ENCODE measurements at regions not wholly inside any gene's neighbourhood (a gene's known extent, or its start where the extent isn't known, plus 50 kb on each side); places are given as distances from the start of the nearest gene placed in this dataset.

- no peaks in the 10 kb centered on the region for H3K36me3 ChIP-seq (ENCODE audit: control insufficient read depth, insufficient read depth, low read length)
- H3K4me3 ChIP-seq (ENCODE audit: low read depth, low read length): no peak overlapping the region
- H3K27me3 ChIP-seq (ENCODE audit: control insufficient read depth, insufficient read depth, low read length): no peaks in the 10 kb centered on the region
- no peaks in the 10 kb centered on the region for H3K4me1 ChIP-seq (ENCODE audit: control insufficient read depth, insufficient read depth, low read length)
- H3K9me3 ChIP-seq (ENCODE audit: control insufficient read depth, insufficient read depth, low read length): no peaks in the 10 kb centered on the region
- no peak for DNase-seq (ENCODE audit: low read depth in 4 of 6, low spot score in 6 of 6)
- no peak overlapping the region for H3K27ac ChIP-seq (ENCODE audit: low read depth, low read length)
- WGBS (ENCODE audit: insufficient coverage): 86% methylated on average over 1 of the region's 3 CpGs
These were observed 53.2 kb upstream of the UBE2E3 start for GRCh38 chr2:180927030-180927686.

GRCh38 chr2:180925700-180926099 is 54.7 kb upstream of the UBE2E3 start:
- H3K27me3 ChIP-seq (ENCODE audit: control insufficient read depth, insufficient read depth, low read length): no peaks in the 10 kb centered on the region
- WGBS (ENCODE audit: insufficient coverage): 78% methylated on average over 1 of the region's 2 CpGs
- no peaks in the 10 kb centered on the region for H3K4me1 ChIP-seq (ENCODE audit: control insufficient read depth, insufficient read depth, low read length)
- no peak overlapping the region for H3K4me3 ChIP-seq (ENCODE audit: low read depth, low read length)
- no peaks in the 10 kb centered on the region for H3K9me3 ChIP-seq (ENCODE audit: control insufficient read depth, insufficient read depth, low read length)
- no peak for DNase-seq (ENCODE audit: low read depth in 4 of 6, low spot score in 6 of 6)
- no peak overlapping the region for H3K27ac ChIP-seq (ENCODE audit: low read depth, low read length)
- no peaks in the 10 kb centered on the region for H3K36me3 ChIP-seq (ENCODE audit: control insufficient read depth, insufficient read depth, low read length)

- WGBS (ENCODE audit: insufficient coverage): no CpG with 5 or more reads among the region's 2 CpGs
- Histone ChIP-seq H3K4me1 (ENCODE audit: control insufficient read depth, insufficient read depth, low read length) (no peaks in the 10 kb centered on the region), H3K27ac (ENCODE audit: low read depth, low read length) (no peak overlapping the region), H3K4me3 (ENCODE audit: low read depth, low read length) (no peak overlapping the region), H3K36me3 (ENCODE audit: control insufficient read depth, insufficient read depth, low read length) (no peaks in the 10 kb centered on the region), H3K9me3 (ENCODE audit: control insufficient read depth, insufficient read depth, low read length) (no peaks in the 10 kb centered on the region), H3K27me3 (ENCODE audit: control insufficient read depth, insufficient read depth, low read length) (no peaks in the 10 kb centered on the region)
- no peak for DNase-seq (ENCODE audit: low read depth in 4 of 6, low spot score in 6 of 6)
These were observed 56.3 kb upstream of the UBE2E3 start for GRCh38 chr2:180924063-180924462.

- WGBS (ENCODE audit: insufficient coverage): 80% methylated on average over 2 of the region's 9 CpGs
- Histone ChIP-seq H3K27ac (ENCODE audit: low read depth, low read length) (no peak overlapping the region), H3K36me3 (ENCODE audit: control insufficient read depth, insufficient read depth, low read length) (no peaks in the 10 kb centered on the region), H3K4me1 (ENCODE audit: control insufficient read depth, insufficient read depth, low read length) (no peaks in the 10 kb centered on the region), H3K27me3 (ENCODE audit: control insufficient read depth, insufficient read depth, low read length) (no peaks in the 10 kb centered on the region), H3K9me3 (ENCODE audit: control insufficient read depth, insufficient read depth, low read length) (no peaks in the 10 kb centered on the region), H3K4me3 (ENCODE audit: low read depth, low read length) (no peak overlapping the region)
- no peak for DNase-seq (ENCODE audit: low read depth in 4 of 6, low spot score in 6 of 6)
These were observed 69.4 kb upstream of the UBE2E3 start for GRCh38 chr2:180910831-180911665.

GRCh38 chr2:180907731-180908130 is 72.7 kb upstream of the UBE2E3 start:
- Histone ChIP-seq H3K4me3 (ENCODE audit: low read depth, low read length) (no peak overlapping the region), H3K27me3 (ENCODE audit: control insufficient read depth, insufficient read depth, low read length) (no peaks in the 10 kb centered on the region), H3K36me3 (ENCODE audit: control insufficient read depth, insufficient read depth, low read length) (no peaks in the 10 kb centered on the region), H3K4me1 (ENCODE audit: control insufficient read depth, insufficient read depth, low read length) (no peaks in the 10 kb centered on the region), H3K9me3 (ENCODE audit: control insufficient read depth, insufficient read depth, low read length) (no peaks in the 10 kb centered on the region), H3K27ac (ENCODE audit: low read depth, low read length) (no peak overlapping the region)
- no CpG with 5 or more reads among the region's 1 CpG for WGBS (ENCODE audit: insufficient coverage)
- DNase-seq (ENCODE audit: low read depth in 4 of 6, low spot score in 6 of 6): no peak

GRCh38 chr2:180905461-180905860 is 74.9 kb upstream of the UBE2E3 start:
- H3K27me3 ChIP-seq (ENCODE audit: control insufficient read depth, insufficient read depth, low read length): no peaks in the 10 kb centered on the region
- no peaks in the 10 kb centered on the region for H3K4me1 ChIP-seq (ENCODE audit: control insufficient read depth, insufficient read depth, low read length)
- no peak overlapping the region for H3K4me3 ChIP-seq (ENCODE audit: low read depth, low read length)
- H3K27ac ChIP-seq (ENCODE audit: low read depth, low read length): no peak overlapping the region
- no peak for DNase-seq (ENCODE audit: low read depth in 4 of 6, low spot score in 6 of 6)
- no peaks in the 10 kb centered on the region for H3K9me3 ChIP-seq (ENCODE audit: control insufficient read depth, insufficient read depth, low read length)
- H3K36me3 ChIP-seq (ENCODE audit: control insufficient read depth, insufficient read depth, low read length): no peaks in the 10 kb centered on the region

GRCh38 chr2:180905002-180905401 is 75.4 kb upstream of the UBE2E3 start:
- H3K4me1 ChIP-seq (ENCODE audit: control insufficient read depth, insufficient read depth, low read length): no peaks in the 10 kb centered on the region
- WGBS (ENCODE audit: insufficient coverage): 33% methylated on average over 1 of the region's 4 CpGs
- peak in 1 of 6 donors; percentile 12 for DNase-seq (ENCODE audit: low read depth in 4 of 6, low spot score in 6 of 6)
- H3K4me3 ChIP-seq (ENCODE audit: low read depth, low read length): no peak overlapping the region
- H3K36me3 ChIP-seq (ENCODE audit: control insufficient read depth, insufficient read depth, low read length): no peaks in the 10 kb centered on the region
- H3K27me3 ChIP-seq (ENCODE audit: control insufficient read depth, insufficient read depth, low read length): no peaks in the 10 kb centered on the region
- no peaks in the 10 kb centered on the region for H3K9me3 ChIP-seq (ENCODE audit: control insufficient read depth, insufficient read depth, low read length)
- H3K27ac ChIP-seq (ENCODE audit: low read depth, low read length): no peak overlapping the region

GRCh38 chr2:180901331-180901730 is 79.1 kb upstream of the UBE2E3 start:
- no peaks in the 10 kb centered on the region for H3K9me3 ChIP-seq (ENCODE audit: control insufficient read depth, insufficient read depth, low read length)
- no peaks in the 10 kb centered on the region for H3K27me3 ChIP-seq (ENCODE audit: control insufficient read depth, insufficient read depth, low read length)
- H3K27ac ChIP-seq (ENCODE audit: low read depth, low read length): no peak overlapping the region
- WGBS (ENCODE audit: insufficient coverage): 87% methylated on average over 3 of the region's 4 CpGs
- H3K4me1 ChIP-seq (ENCODE audit: control insufficient read depth, insufficient read depth, low read length): no peaks in the 10 kb centered on the region
- H3K4me3 ChIP-seq (ENCODE audit: low read depth, low read length): no peak overlapping the region
- DNase-seq (ENCODE audit: low read depth in 4 of 6, low spot score in 6 of 6): no peak
- no peaks in the 10 kb centered on the region for H3K36me3 ChIP-seq (ENCODE audit: control insufficient read depth, insufficient read depth, low read length)

- H3K4me1 ChIP-seq (ENCODE audit: control insufficient read depth, insufficient read depth, low read length): no peaks in the 10 kb centered on the region
- DNase-seq (ENCODE audit: low read depth in 4 of 6, low spot score in 6 of 6): no peak
- no peaks in the 10 kb centered on the region for H3K36me3 ChIP-seq (ENCODE audit: control insufficient read depth, insufficient read depth, low read length)
- H3K27ac ChIP-seq (ENCODE audit: low read depth, low read length): no peak overlapping the region
- H3K9me3 ChIP-seq (ENCODE audit: control insufficient read depth, insufficient read depth, low read length): no peaks in the 10 kb centered on the region
- no CpG with 5 or more reads among the region's 1 CpG for WGBS (ENCODE audit: insufficient coverage)
- no peak overlapping the region for H3K4me3 ChIP-seq (ENCODE audit: low read depth, low read length)
- H3K27me3 ChIP-seq (ENCODE audit: control insufficient read depth, insufficient read depth, low read length): no peaks in the 10 kb centered on the region
These were observed 86.7 kb upstream of the UBE2E3 start for GRCh38 chr2:180893752-180894151.

GRCh38 chr2:180892091-180892490 is 88.3 kb upstream of the UBE2E3 start:
- DNase-seq (ENCODE audit: low read depth in 4 of 6, low spot score in 6 of 6): no peak
- H3K36me3 ChIP-seq (ENCODE audit: control insufficient read depth, insufficient read depth, low read length): no peaks in the 10 kb centered on the region
- peaks cover 2% of the 10 kb centered on the region for H3K9me3 ChIP-seq (ENCODE audit: control insufficient read depth, insufficient read depth, low read length)
- H3K4me1 ChIP-seq (ENCODE audit: control insufficient read depth, insufficient read depth, low read length): no peaks in the 10 kb centered on the region
- 100% methylated on average over 1 of the region's 4 CpGs for WGBS (ENCODE audit: insufficient coverage)
- no peak overlapping the region for H3K27ac ChIP-seq (ENCODE audit: low read depth, low read length)
- H3K27me3 ChIP-seq (ENCODE audit: control insufficient read depth, insufficient read depth, low read length): no peaks in the 10 kb centered on the region
- H3K4me3 ChIP-seq (ENCODE audit: low read depth, low read length): no peak overlapping the region
